SK-N-SH (cell line): ENCODE measurements at regions not wholly inside any gene's neighbourhood (a gene's known extent, or its start where the extent isn't known, plus 50 kb on each side); places are given as distances from the start of the nearest gene placed in this dataset.

ENCODE experiments used
- CTCF ChIA-PET: fragments of 300-600, 350-600 bp; formaldehyde crosslinking; extraction: SDS; loops from one replicate; lab custom pipeline; 2021; lab: Yijun Ruan, JAX
- POLR2A ChIA-PET: fragments of 350-600 bp; sonication (Branson Sonifier 250); formaldehyde crosslinking; extraction: SDS; loops from one replicate; lab custom pipeline; 2020; ENCODE audit warnings: antibody characterized with exemption, inconsistent platforms; lab: Yijun Ruan, JAX
- DNase-seq: peaks from one replicate; pipeline ENCODE4 v3.0.0; 2012
- H2AFZ ChIP-seq: fragments of 200-600 bp; sonication (generic); 2 replicates; pipeline ENCODE4 v1.8.1; 2016; ENCODE audit warnings: antibody characterized with exemption, mild to moderate bottlenecking, low read depth
- H3F3A ChIP-seq: fragments of 200-600 bp; sonication (generic); replicated peaks from 2 replicates; pipeline ENCODE3; 2016; ENCODE audit warnings: antibody characterized with exemption, mild to moderate bottlenecking; ENCODE audit not compliant: insufficient read depth
- H3K27ac ChIP-seq, 2 experiments: fragments of 200-500 bp in 1 of 2; fragments of 200-600 bp in 1 of 2; sonication (Bioruptor generic) in 1 of 2; sonication (generic), shearing (Covaris generic) in 1 of 2; 2 replicates each; pipeline versions ENCODE4 v1.5.1 to v1.6.1; 2014 to 2016; ENCODE audit warnings: low read depth in 2 of 2, inconsistent platforms in 1 of 2, low read length in 1 of 2, mild to moderate bottlenecking in 1 of 2, mixed read lengths in 1 of 2
- H3K27me3 ChIP-seq: fragments of 200-600 bp; sonication (generic), shearing (Covaris generic); 2 replicates; pipeline ENCODE4 v1.6.1; 2016; ENCODE audit warnings: mixed run types; ENCODE audit not compliant: insufficient read depth
- H3K36me3 ChIP-seq, 2 experiments: fragments of 200-500 bp in 1 of 2; fragments of 200-600 bp in 1 of 2; sonication (Bioruptor generic) in 1 of 2; sonication (generic) in 1 of 2; replicated peaks in 1 of 2; 2 replicates each; pipeline versions ENCODE3 to v1.5.1; 2014 to 2016; ENCODE audit warnings: low read length in 1 of 2, mild to moderate bottlenecking in 1 of 2; ENCODE audit not compliant: insufficient read depth in 2 of 2, control insufficient read depth in 1 of 2
- H3K4me1 ChIP-seq, 2 experiments: fragments of 200-500 bp in 1 of 2; fragments of 200-600 bp in 1 of 2; sonication (Bioruptor generic) in 1 of 2; sonication (generic), shearing (Covaris generic) in 1 of 2; 2 replicates each; pipeline versions ENCODE4 v1.5.1 to v1.6.1; 2014 to 2016; ENCODE audit warnings: low read depth in 1 of 2, low read length in 1 of 2, mixed run types in 1 of 2; ENCODE audit not compliant: insufficient read depth in 2 of 2, control insufficient read depth in 1 of 2
- H3K4me2 ChIP-seq: fragments of 200-600 bp; sonication (generic), shearing (Covaris generic); 2 replicates; pipeline ENCODE4 v1.6.1; 2017; ENCODE audit warnings: mixed run types
- H3K4me3 ChIP-seq, 2 experiments: fragments of 200-500 bp in 1 of 2; fragments of 200-600 bp in 1 of 2; sonication (Bioruptor generic) in 1 of 2; sonication (generic), shearing (Covaris generic) in 1 of 2; 2 replicates each; pipeline versions ENCODE4 v1.5.1 to v1.8.1; 2014 to 2016; ENCODE audit warnings: low read depth in 2 of 2, inconsistent platforms in 1 of 2, low read length in 1 of 2, mild to moderate bottlenecking in 1 of 2, mixed read lengths in 1 of 2, moderate library complexity in 1 of 2
- H3K79me2 ChIP-seq: fragments of 200-600 bp; sonication (generic); 2 replicates; pipeline ENCODE4 v1.8.1; 2017; ENCODE audit warnings: mild to moderate bottlenecking; ENCODE audit not compliant: insufficient read depth
- H3K9ac ChIP-seq: fragments of 200-600 bp; sonication (generic); 2 replicates; pipeline ENCODE4 v1.6.1; 2017; ENCODE audit warnings: mixed run types
- H3K9me2 ChIP-seq: fragments of 200-600 bp; sonication (generic); 2 replicates; pipeline ENCODE4 v1.6.1; 2017; ENCODE audit warnings: mixed run types
- H3K9me3 ChIP-seq: fragments of 200-600 bp; sonication (generic); 2 replicates; pipeline ENCODE4 v1.6.1; 2017; ENCODE audit warnings: mixed run types, mild to moderate bottlenecking, moderate library complexity
- H4K20me1 ChIP-seq: fragments of 200-600 bp; sonication (generic); 2 replicates; pipeline ENCODE4 v1.6.1; 2017; ENCODE audit warnings: mild to moderate bottlenecking, mixed run types; ENCODE audit not compliant: insufficient read depth
- CHD2 ChIP-seq: fragments of 150-350 bp; IDR thresholded peaks from 2 replicates; pipeline ENCODE4 v1.6.1; 2018; ENCODE audit warnings: low read length; ENCODE audit not compliant: partially characterized antibody
- CTCF ChIP-seq: fragments of 200-600 bp; sonication (generic); IDR thresholded peaks from 2 replicates; pipeline ENCODE4 v1.6.1; 2017; ENCODE audit warnings: antibody characterized with exemption, mild to moderate bottlenecking, moderate library complexity
- ELF1 ChIP-seq: IDR thresholded peaks from 2 replicates; pipeline ENCODE4 v1.4.0; 2012
- EZH2phosphoT487 ChIP-seq: fragments of 200-600 bp; sonication (generic); IDR thresholded peaks from 2 replicates; pipeline ENCODE4 v1.6.1; 2017; ENCODE audit warnings: low read depth, mixed run types, mild to moderate bottlenecking, antibody characterized with exemption, moderate library complexity, borderline replicate concordance
- FOXJ3 ChIP-seq: sonication (generic); formaldehyde crosslinking; IDR thresholded peaks from 2 replicates; pipeline ENCODE4 v1.5.1; 2020; ENCODE audit warnings: mild to moderate bottlenecking, missing genetic modification reagents
- FOXM1 ChIP-seq: IDR thresholded peaks from 2 replicates; pipeline ENCODE4 v1.4.0; 2012; ENCODE audit warnings: low read depth, mild to moderate bottlenecking
- JUND ChIP-seq: IDR thresholded peaks from 2 replicates; pipeline ENCODE4 v1.4.0; 2012
- MAX ChIP-seq: IDR thresholded peaks from 2 replicates; pipeline ENCODE4 v1.4.0; 2012; ENCODE audit warnings: low read depth
- MEF2A ChIP-seq: IDR thresholded peaks from 2 replicates; pipeline ENCODE4 v1.4.0; 2012; ENCODE audit warnings: low read depth, borderline replicate concordance
- NFIC ChIP-seq: IDR thresholded peaks from 2 replicates; pipeline ENCODE4 v1.4.0; 2012; ENCODE audit warnings: borderline replicate concordance
- NRF1 ChIP-seq: IDR thresholded peaks from 2 replicates; pipeline ENCODE4 v1.6.1; 2012; ENCODE audit warnings: low read depth, mild to moderate bottlenecking, low read length
- POLR2AphosphoS5 ChIP-seq: IDR thresholded peaks from 2 replicates; pipeline ENCODE4 v1.6.1; 2012; ENCODE audit warnings: low read depth, low read length
- RAD21 ChIP-seq: IDR thresholded peaks from 2 replicates; pipeline ENCODE4 v1.6.1; 2012; ENCODE audit warnings: mild to moderate bottlenecking, low read length
- RCOR1 ChIP-seq: fragments of 150-350 bp; IDR thresholded peaks from 2 replicates; pipeline ENCODE4 v1.6.1; 2017; ENCODE audit warnings: antibody characterized with exemption, low read length
- RXRA ChIP-seq: IDR thresholded peaks from 2 replicates; pipeline ENCODE4 v1.4.0; 2012; ENCODE audit warnings: low read depth, mild to moderate bottlenecking, borderline replicate concordance
- SMC3 ChIP-seq: IDR thresholded peaks from 2 replicates; pipeline ENCODE4 v1.6.1; 2012; ENCODE audit warnings: low read depth, low read length, improper control_type of control experiment
- TAF1 ChIP-seq: IDR thresholded peaks from 2 replicates; pipeline ENCODE4 v1.6.1; 2012; ENCODE audit warnings: low read depth, mild to moderate bottlenecking, low read length, moderate library complexity, borderline replicate concordance
- USF1 ChIP-seq: IDR thresholded peaks from 2 replicates; pipeline ENCODE4 v1.4.0; 2012; ENCODE audit warnings: low read depth, borderline replicate concordance
- USF2 ChIP-seq: fragments of 150-350 bp; IDR thresholded peaks from 2 replicates; pipeline ENCODE4 v1.6.1; 2017; ENCODE audit warnings: antibody characterized with exemption, low read length, low read depth, borderline replicate concordance
- YY1 ChIP-seq: IDR thresholded peaks from 2 replicates; pipeline ENCODE4 v1.4.0; 2012; ENCODE audit warnings: low read depth, mild to moderate bottlenecking
- ZBTB33 ChIP-seq: IDR thresholded peaks from 2 replicates; pipeline ENCODE4 v1.4.0; 2012; ENCODE audit warnings: low read depth, borderline replicate concordance
- WGBS: methylation state at CpG from one replicate; pipeline ENCODE4 v1.1.6; 2017; ENCODE audit warnings: low lambda C conversion rate; 5-methylcytosine and 5-hydroxymethylcytosine counted together

- H3K4me2 ChIP-seq, result no peak overlapping the region
Observed at GRCh38 chr22:47804281-47804680, 1041.8 kb downstream of the TBC1D22A start.

GRCh38 chr22:47802421-47802820, 1040.0 kb downstream of the TBC1D22A start:
- H3K79me2 ChIP-seq, result no peaks in the 10 kb centered on the region
- no peaks in the 10 kb centered on the region for H3K9me2 ChIP-seq
- CTCF ChIA-PET, result no interaction called here
- H3K27ac ChIP-seq, result no peak overlapping the region
- no peaks in the 10 kb centered on the region for H3K36me3 ChIP-seq
- H3K9ac ChIP-seq, result no peak overlapping the region
- H2AFZ ChIP-seq, result no peak overlapping the region
- no peaks in the 10 kb centered on the region; the same call in 1 of the 2 replicates for H3K9me3 ChIP-seq
- no peak overlapping the region for H3K4me2 ChIP-seq
- POLR2A ChIA-PET, result no interaction called here
- TF ChIP-seq CTCF (no peak), MAX (no peak), CHD2 (no peak), RAD21 (no peak), RCOR1 (no peak), SMC3 (no peak), FOXM1 (no peak), FOXJ3 (CRISPR knock-in tag) (no peak), MEF2A (no peak), NFIC (no peak), ELF1 (no peak)
- 36% methylated on average over 14 of the region's 14 CpGs for WGBS
- H3K4me3 ChIP-seq, result no peak overlapping the region
- H4K20me1 ChIP-seq, result no peaks in the 10 kb centered on the region
- DNase-seq, result no peak
- H3F3A ChIP-seq, result no peaks in the 10 kb centered on the region
- H3K4me1 ChIP-seq, result no peaks in the 10 kb centered on the region
- no peaks in the 10 kb centered on the region for H3K27me3 ChIP-seq

More at GRCh38 chr22:47804281-47804680, 1041.8 kb downstream of the TBC1D22A start:
- CTCF ChIA-PET, result no interaction called here
- Histone ChIP-seq H2AFZ (no peak overlapping the region), H3K9me2 (no peaks in the 10 kb centered on the region), H3K27ac (no peak overlapping the region), H3K4me3 (no peak overlapping the region), H3K4me1 (no peaks in the 10 kb centered on the region), H3K9me3 (no peaks in the 10 kb centered on the region), H3K79me2 (no peaks in the 10 kb centered on the region), H4K20me1 (no peaks in the 10 kb centered on the region), H3K36me3 (no peaks in the 10 kb centered on the region), H3F3A (no peaks in the 10 kb centered on the region), H3K9ac (no peak overlapping the region), H3K27me3 (no peaks in the 10 kb centered on the region)
- 35% methylated on average over 6 of the region's 6 CpGs for WGBS
- no peak for TF ChIP-seq EZH2phosphoT487
- TF ChIP-seq YY1, result no peak
- no peak for TF ChIP-seq POLR2AphosphoS5
- no peak for TF ChIP-seq USF1
- no peak for TF ChIP-seq NRF1
- TF ChIP-seq ZBTB33, result no peak
- TF ChIP-seq RXRA, result no peak
- TF ChIP-seq TAF1, result no peak
- no peak for TF ChIP-seq ELF1
- no peak for TF ChIP-seq CHD2
- no peak for TF ChIP-seq USF2
- TF ChIP-seq RCOR1, result no peak
- no peak for TF ChIP-seq JUND
- POLR2A ChIA-PET, result no interaction called here
- DNase-seq, result no peak
